ENCODE measurements at regions not wholly inside any gene's neighbourhood (a gene's known extent, or its start where the extent isn't known, plus 50 kb on each side); places are given as distances from the start of the nearest gene placed in this dataset.

GRCh38 chr2:12831016-12831415 lies 114.3 kb downstream of the TRIB2 start:
- DNase-seq = no peak

GRCh38 chr2:12834239-12834638 lies 117.5 kb downstream of the TRIB2 start:
- DNase-seq = no peak

- no peak for DNase-seq
Measured at GRCh38 chr2:12835733-12836132, 119.0 kb downstream of the TRIB2 start.

GRCh38 chr2:12839339-12839738 lies 122.6 kb downstream of the TRIB2 start:
- DNase-seq = no peak

GRCh38 chr2:12841021-12841420 lies 124.3 kb downstream of the TRIB2 start:
- no peak for DNase-seq

- DNase-seq = no peak
Measured at GRCh38 chr2:12842917-12843316, 126.2 kb downstream of the TRIB2 start.

- DNase-seq = no peak
Measured at GRCh38 chr2:12844511-12844910, 127.8 kb downstream of the TRIB2 start.

GRCh38 chr2:12847694-12848575 lies 131.2 kb downstream of the TRIB2 start:
- DNase-seq = no peak

- DNase-seq = no peak
Measured at GRCh38 chr2:12852135-12852534, 135.4 kb downstream of the TRIB2 start.

- no peak for DNase-seq
Measured at GRCh38 chr2:12854001-12854530, 137.3 kb downstream of the TRIB2 start.

GRCh38 chr2:12855508-12855907 lies 138.8 kb downstream of the TRIB2 start:
- no peak for DNase-seq

- DNase-seq = no peak
Measured at GRCh38 chr2:12856934-12857601, 140.3 kb downstream of the TRIB2 start.

- no peak for DNase-seq
Measured at GRCh38 chr2:12857891-12858290, 141.2 kb downstream of the TRIB2 start.

- DNase-seq = no peak
Measured at GRCh38 chr2:12858786-12859185, 142.1 kb downstream of the TRIB2 start.

GRCh38 chr2:12861344-12861930 lies 144.7 kb downstream of the TRIB2 start:
- no peak for DNase-seq

GRCh38 chr2:12862541-12862940 lies 145.8 kb downstream of the TRIB2 start:
- DNase-seq = no peak

- DNase-seq = no peak
Measured at GRCh38 chr2:12863937-12864336, 147.2 kb downstream of the TRIB2 start.

GRCh38 chr2:12867631-12868287 lies 151.0 kb downstream of the TRIB2 start:
- no peak for DNase-seq

- no peak for DNase-seq
Measured at GRCh38 chr2:12870692-12871091, 154.0 kb downstream of the TRIB2 start.

GRCh38 chr2:12871694-12872315 lies 155.1 kb downstream of the TRIB2 start:
- no peak for DNase-seq

- no peak for DNase-seq
Measured at GRCh38 chr2:12877761-12878160, 161.0 kb downstream of the TRIB2 start.

- no peak for DNase-seq
Measured at GRCh38 chr2:12879649-12880048, 162.9 kb downstream of the TRIB2 start.

GRCh38 chr2:12881952-12882351 lies 165.2 kb downstream of the TRIB2 start:
- DNase-seq = no peak
